Panc1 (cell line): ENCODE measurements at regions not wholly inside any gene's neighbourhood (a gene's known extent, or its start where the extent isn't known, plus 50 kb on each side); places are given as distances from the start of the nearest gene placed in this dataset.

Source experiments
- ATAC-seq: fragments of 200-7000 bp; cut with Tn5 transposase; 2 replicates; pipeline ENCODE4 v1.9.1; 2020; ENCODE audit warnings: mild to moderate bottlenecking, moderate library complexity
- BruUV-seq: library from RNA; stranded (reverse); fragments of 400-500 nt; replicated peaks from 2 replicates; lab custom pipeline; 2021; lab: Mats Ljungman, UMichigan
- CTCF ChIA-PET: fragments of 300-600 bp; sonication (Branson Sonifier 250); formaldehyde crosslinking; loops from one replicate; lab custom pipeline; 2022; ENCODE audit warnings: antibody characterized with exemption; lab: Charles Lee
- POLR2A ChIA-PET: fragments of 300-600 bp; sonication (Branson Sonifier 250); formaldehyde crosslinking; loops from one replicate; lab custom pipeline; 2022; ENCODE audit warnings: antibody characterized with exemption; lab: Charles Lee
- DNase-seq: peaks from one replicate; pipeline ENCODE4 v3.0.0-alpha.2; 2010; ENCODE audit warnings: low read depth, low spot score
- H3K27ac ChIP-seq: 2 replicates; pipeline ENCODE4 v1.5.1; 2011; ENCODE audit warnings: mild to moderate bottlenecking, low read length, inconsistent platforms
- H3K27me3 ChIP-seq: fragments of 200-500 bp; sonication (Bioruptor generic); 2 replicates; pipeline ENCODE4 v1.6.0; 2014; ENCODE audit warnings: low read length, inconsistent platforms; ENCODE audit not compliant: control insufficient read depth, insufficient read depth
- H3K36me3 ChIP-seq: fragments of 200-500 bp; sonication (Bioruptor generic); 2 replicates; pipeline ENCODE4 v1.5.1; 2014; ENCODE audit warnings: inconsistent platforms, mild to moderate bottlenecking, low read length, moderate library complexity; ENCODE audit not compliant: control insufficient read depth, insufficient read depth
- H3K4me1 ChIP-seq: 2 replicates; pipeline ENCODE4 v1.5.1; 2011; ENCODE audit warnings: inconsistent platforms, mild to moderate bottlenecking, low read length, moderate library complexity; ENCODE audit not compliant: control insufficient read depth, insufficient read depth
- H3K4me3 ChIP-seq, 2 experiments: 2 replicates each; pipeline ENCODE4 v1.5.1; 2011 to 2012; ENCODE audit warnings: low read depth in 2 of 2, low read length in 2 of 2, mild to moderate bottlenecking in 2 of 2, inconsistent platforms in 1 of 2, moderate library complexity in 1 of 2
- H3K9me3 ChIP-seq: fragments of 200-500 bp; sonication (Bioruptor generic); 2 replicates; pipeline ENCODE4 v1.5.1; 2014; ENCODE audit warnings: low read depth, mild to moderate bottlenecking, inconsistent platforms, low read length, moderate library complexity; ENCODE audit not compliant: control insufficient read depth, insufficient read depth
- CTCF ChIP-seq: fragments of 450-650 bp; IDR thresholded peaks from 2 replicates; pipeline ENCODE4 v1.5.1; 2017; ENCODE audit warnings: mild to moderate bottlenecking
- POLR2AphosphoS5 ChIP-seq: IDR thresholded peaks from 2 replicates; pipeline ENCODE4 v1.6.1; 2012; ENCODE audit warnings: mild to moderate bottlenecking, low read depth, low read length, moderate library complexity
- REST ChIP-seq, 2 experiments: IDR thresholded peaks; 2 replicates each; pipeline ENCODE4 v1.6.1; 2011 to 2012; ENCODE audit warnings: low read depth in 2 of 2, control low read depth in 1 of 2, low read length in 1 of 2, mild to moderate bottlenecking in 1 of 2, moderate library complexity in 1 of 2; ENCODE audit not compliant: insufficient read depth in 1 of 2
- SIN3A ChIP-seq: IDR thresholded peaks from 2 replicates; pipeline ENCODE4 v1.6.1; 2012; ENCODE audit warnings: low read depth, mild to moderate bottlenecking, low read length, moderate library complexity, borderline replicate concordance; ENCODE audit not compliant: insufficient read depth
- TCF7L2 ChIP-seq: IDR thresholded peaks from 2 replicates; pipeline ENCODE4 v1.6.1; 2011; ENCODE audit warnings: mild to moderate bottlenecking, low read depth, low read length, inconsistent platforms
- in situ Hi-C: cut with HindIII; loops from 2 replicates; pipeline ENCODE4 v1.10.0; 2016; ENCODE audit warnings: low sequenced_read_pairs, low pct_unique_long_range_greater_than_20kb
- intact Hi-C: fragments of 100-400 bp; cut with micrococcal nuclease; formaldehyde crosslinking; loops from one replicate; pipeline ENCODE4 v1.10.0; 2022; ENCODE audit not compliant: unreplicated experiment

- POLR2A ChIA-PET, result no interaction called here
- BruUV-seq, result no TSS peak
- TF ChIP-seq TCF7L2, result no peak
- no peak for TF ChIP-seq CTCF
- no peak for TF ChIP-seq POLR2AphosphoS5
- TF ChIP-seq REST (IDR thresholded peaks at IDR 0.05; ENCODE audit: insufficient read depth in 1 of 2, low read depth in 2 of 2, low read length in 1 of 2), result no peak
- TF ChIP-seq SIN3A, result no peak
- ATAC-seq (no peak), DNase-seq (no peak)
- in situ Hi-C loops, result no loop called here
- CTCF ChIA-PET, result no interaction called here
- Histone ChIP-seq H3K4me3 (no peak overlapping the region), H3K4me1 (no peaks in the 10 kb centered on the region), H3K9me3 (no peaks in the 10 kb centered on the region), H3K27me3 (no peaks in the 10 kb centered on the region), H3K36me3 (no peaks in the 10 kb centered on the region), H3K27ac (no peak overlapping the region)
- intact Hi-C loops, result no loop called here
Measured at GRCh38 chr13:31385540-31385939, 185.8 kb downstream of the B3GLCT start.

GRCh38 chr13:31394506-31394905 is 194.7 kb downstream of the B3GLCT start:
- no TSS peak for BruUV-seq

More at GRCh38 chr13:31394506-31394905, 194.7 kb downstream of the B3GLCT start:
- Histone ChIP-seq H3K4me3 (no peak overlapping the region), H3K4me1 (no peaks in the 10 kb centered on the region), H3K27ac (no peak overlapping the region), H3K27me3 (no peaks in the 10 kb centered on the region), H3K9me3 (no peaks in the 10 kb centered on the region), H3K36me3 (no peaks in the 10 kb centered on the region)
- ATAC-seq (no peak), DNase-seq (no peak)
- intact Hi-C loops, result no loop called here
- TF ChIP-seq TCF7L2, result no peak
- no peak for TF ChIP-seq REST (IDR thresholded peaks at IDR 0.05; ENCODE audit: insufficient read depth in 1 of 2, low read depth in 2 of 2, low read length in 1 of 2)
- TF ChIP-seq POLR2AphosphoS5, result no peak
- TF ChIP-seq SIN3A, result no peak
- TF ChIP-seq CTCF, result no peak
- POLR2A ChIA-PET, result no interaction called here
- CTCF ChIA-PET, result no interaction called here
- in situ Hi-C loops, result no loop called here
